ENCODE measurements at regions not wholly inside any gene's neighbourhood (a gene's known extent, or its start where the extent isn't known, plus 50 kb on each side); places are given as distances from the start of the nearest gene placed in this dataset.

GRCh38 chr1:197837911-197838310 is 62.6 kb upstream of the DENND1B start:
- TF ChIP-seq CTCF (IDR thresholded peaks at IDR 0.05; ENCODE audit: insufficient read depth, low read length) (no peak), REST (IDR thresholded peaks at IDR 0.05; ENCODE audit: insufficient replicate concordance, low read depth) (no peak), GABPA (IDR thresholded peaks at IDR 0.05; ENCODE audit: low read depth) (no peak), POLR2AphosphoS5 (IDR thresholded peaks at IDR 0.05; ENCODE audit: low read depth) (no peak)
